ENCODE measurements at regions not wholly inside any gene's neighbourhood (a gene's known extent, or its start where the extent isn't known, plus 50 kb on each side); places are given as distances from the start of the nearest gene placed in this dataset. TPM values are rescaled to one million over a fixed set of nuclear protein-coding genes. Genes with fewer than 3 reads are reported as not detected.

Small RNAs in the stretch of these regions (small RNA-seq; reads per million reads assigned to genes)
- gene GNG5P5 (ENCODE audit: insufficient read length, low read depth, low replicate concordance): not detected
- not detected for gene RN7SL700P (ENCODE audit: insufficient read length, low read depth, low replicate concordance)

Data from B cell (primary cell).